ENCODE measurements at regions not wholly inside any gene's neighbourhood (a gene's known extent, or its start where the extent isn't known, plus 50 kb on each side); places are given as distances from the start of the nearest gene placed in this dataset.

DNA sequence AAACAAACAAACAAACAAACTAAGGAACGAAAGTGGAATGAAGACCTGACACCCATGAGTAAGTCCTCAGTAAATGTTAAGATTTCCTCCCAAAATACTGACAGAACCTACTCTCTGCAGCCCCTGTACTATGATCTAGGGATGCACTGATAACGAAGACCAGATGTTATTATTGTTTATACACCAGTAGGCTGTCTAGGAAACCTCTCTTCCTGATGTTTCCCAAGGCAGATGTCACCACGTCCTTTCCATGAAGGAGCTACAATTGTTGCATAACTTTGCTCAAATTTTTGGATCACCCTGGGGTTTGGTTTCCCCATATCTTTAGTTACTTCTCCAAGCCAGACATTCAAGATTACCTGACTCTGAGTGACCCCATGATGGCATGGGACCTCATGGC, 340.7 kb downstream of the MIAT start:
- peak in 2 of 3 donors; percentile 49 to 53 for TF ChIP-seq POLR2AphosphoS5 (IDR thresholded peaks at IDR 0.05)
- TF ChIP-seq CTCF (IDR thresholded peaks at IDR 0.05), result no peak
- TF ChIP-seq POLR2A (IDR thresholded peaks at IDR 0.05), result no peak

All from suprapubic skin (tissue), 4 donors.